HCT116 (cell line): ENCODE measurements at regions not wholly inside any gene's neighbourhood (a gene's known extent, or its start where the extent isn't known, plus 50 kb on each side); places are given as distances from the start of the nearest gene placed in this dataset.

Source experiments
- ATAC-seq: fragments of 200-7000 bp; cut with Tn5 transposase; 2 replicates; pipeline ENCODE4 v1.9.1; 2020; ENCODE audit warnings: mild to moderate bottlenecking, moderate library complexity
- BruUV-seq: library from RNA; stranded (reverse); fragments of 400-500 nt; replicated peaks from 2 replicates; lab custom pipeline; 2021; lab: Mats Ljungman, UMichigan
- CTCF ChIA-PET: fragments of 300-600 bp; sonication (Branson Sonifier 250); formaldehyde crosslinking; loops from one replicate; lab custom pipeline; 2021; ENCODE audit warnings: antibody characterized with exemption; lab: Charles Lee
- POLR2A ChIA-PET: fragments of 300-600, 350-600 bp; sonication (Branson Sonifier 250); formaldehyde crosslinking; loops from one replicate; lab custom pipeline; 2021; ENCODE audit warnings: antibody characterized with exemption; lab: Charles Lee
- RAD21 ChIA-PET, 2 experiments: fragments of 300-600 bp; sonication (Branson Sonifier 250); formaldehyde crosslinking; loops; one replicate each; lab custom pipeline; 2023; ENCODE audit warnings: low total read pairs in 2 of 2; ENCODE audit not compliant: uncharacterized antibody in 2 of 2, unreplicated experiment in 2 of 2, low non-redundant PET in 1 of 2; lab: Charles Lee
- DNase-seq: peaks from one replicate; pipeline ENCODE4 v3.0.0-alpha.2; 2010; ENCODE audit warnings: low read depth, low spot score
- H2AFZ ChIP-seq: fragments of 200-600 bp; shearing (Covaris generic), sonication (generic); 2 replicates; pipeline ENCODE4 v1.6.1; 2017; ENCODE audit warnings: low read depth, mixed run types, mixed read lengths, antibody characterized with exemption, low read length; ENCODE audit not compliant: poor library complexity, severe bottlenecking
- H3K27ac ChIP-seq: 2 replicates; pipeline ENCODE4 v1.5.1; 2012; ENCODE audit warnings: low read depth, low read length
- H3K27me3 ChIP-seq: fragments of 200-600 bp; sonication (generic); 2 replicates; pipeline ENCODE4 v1.6.1; 2016; ENCODE audit warnings: mixed run types, low read length, mixed read lengths; ENCODE audit not compliant: insufficient read depth
- H3K36me3 ChIP-seq, 2 experiments: fragments of 200-500 bp in 1 of 2; fragments of 200-600 bp in 1 of 2; sonication (Bioruptor generic) in 1 of 2; sonication (generic) in 1 of 2; 2 replicates each; pipeline versions ENCODE4 v1.5.1 to v1.6.1; 2014 to 2016; ENCODE audit warnings: low read length in 2 of 2, inconsistent platforms in 1 of 2, mixed read lengths in 1 of 2, mixed run types in 1 of 2; ENCODE audit not compliant: insufficient read depth in 2 of 2, control insufficient read depth in 1 of 2
- H3K4me1 ChIP-seq, 2 experiments: fragments of 200-600 bp in 1 of 2; sonication (generic) in 1 of 2; 2 replicates each; pipeline versions ENCODE4 v1.5.1 to v1.6.1; 2012 to 2017; ENCODE audit warnings: low read length in 2 of 2, inconsistent platforms in 1 of 2, mild to moderate bottlenecking in 1 of 2, mixed read lengths in 1 of 2, mixed run types in 1 of 2, moderate library complexity in 1 of 2; ENCODE audit not compliant: insufficient read depth in 2 of 2, control insufficient read depth in 1 of 2
- H3K4me2 ChIP-seq: fragments of 200-600 bp; sonication (generic); 2 replicates; pipeline ENCODE4 v1.6.1; 2017; ENCODE audit warnings: mixed run types, low read length, mixed read lengths
- H3K4me3 ChIP-seq, 2 experiments: fragments of 200-600 bp in 1 of 2; sonication (generic) in 1 of 2; replicated peaks in 1 of 2; 2 replicates each; pipeline ENCODE4 v1.5.1; 2011 to 2016; ENCODE audit warnings: low read length in 2 of 2, control low read depth in 1 of 2, low read depth in 1 of 2, mild to moderate bottlenecking in 1 of 2, mixed read lengths in 1 of 2, mixed run types in 1 of 2
- H3K79me2 ChIP-seq: fragments of 200-600 bp; sonication (generic); 2 replicates; pipeline ENCODE4 v1.6.1; 2017; ENCODE audit warnings: mild to moderate bottlenecking, mixed run types, low read length, moderate library complexity, mixed read lengths; ENCODE audit not compliant: insufficient read depth
- H3K9ac ChIP-seq: fragments of 200-600 bp; sonication (generic); 2 replicates; pipeline ENCODE4 v1.6.1; 2016; ENCODE audit warnings: low read length, mixed read lengths
- H3K9me2 ChIP-seq: fragments of 200-600 bp; sonication (generic), shearing (Covaris generic); 2 replicates; pipeline ENCODE4 v1.6.1; 2017; ENCODE audit warnings: mixed run types, mild to moderate bottlenecking, moderate library complexity; ENCODE audit not compliant: insufficient read depth
- H3K9me3 ChIP-seq, 2 experiments: fragments of 200-500 bp in 1 of 2; fragments of 200-600 bp in 1 of 2; sonication (Bioruptor generic) in 1 of 2; sonication (generic) in 1 of 2; 2 replicates each; pipeline ENCODE4 v1.6.1; 2014 to 2017; ENCODE audit warnings: low read length in 2 of 2, mixed read lengths in 2 of 2, inconsistent platforms in 1 of 2, low read depth in 1 of 2, mild to moderate bottlenecking in 1 of 2, mixed run types in 1 of 2, moderate library complexity in 1 of 2; ENCODE audit not compliant: control insufficient read depth in 1 of 2, insufficient read depth in 1 of 2
- H4K20me1 ChIP-seq: fragments of 200-600 bp; sonication (generic), shearing (Covaris generic); 2 replicates; pipeline ENCODE4 v1.6.1; 2017; ENCODE audit warnings: mixed run types, mild to moderate bottlenecking, moderate library complexity; ENCODE audit not compliant: insufficient read depth
- ATF3 ChIP-seq: IDR thresholded peaks from 2 replicates; pipeline ENCODE4 v1.6.1; 2012
- CEBPB ChIP-seq: IDR thresholded peaks from 2 replicates; pipeline ENCODE4 v1.6.1; 2012; ENCODE audit warnings: low read depth
- EGR1 ChIP-seq: IDR thresholded peaks from 2 replicates; pipeline ENCODE4 v1.6.1; 2012; ENCODE audit warnings: low read depth
- ELF1 ChIP-seq: IDR thresholded peaks from 2 replicates; pipeline ENCODE4 v1.6.1; 2012; ENCODE audit warnings: low read depth, borderline replicate concordance
- EZH2 ChIP-seq: fragments of 200-600 bp; sonication (generic); IDR thresholded peaks from 2 replicates; pipeline ENCODE4 v1.6.1; 2017; ENCODE audit warnings: antibody characterized with exemption, mixed run types
- EZH2phosphoT487 ChIP-seq: fragments of 200-600 bp; IDR thresholded peaks from 2 replicates; pipeline ENCODE4 v1.6.1; 2018; ENCODE audit warnings: antibody characterized with exemption, borderline replicate concordance
- POLR2A ChIP-seq: IDR thresholded peaks from 2 replicates; pipeline ENCODE4 v1.7.0; 2011; ENCODE audit warnings: borderline replicate concordance; ENCODE audit not compliant: insufficient read depth, insufficient read length; ENCODE audit errors: extremely low read depth
- POLR2AphosphoS5 ChIP-seq: IDR thresholded peaks from 2 replicates; pipeline ENCODE4 v1.6.1; 2011; ENCODE audit warnings: mild to moderate bottlenecking, low read depth, low read length, moderate library complexity
- SP1 ChIP-seq: IDR thresholded peaks from 2 replicates; pipeline ENCODE4 v1.6.1; 2012; ENCODE audit warnings: low read depth
- SRF ChIP-seq: IDR thresholded peaks from 2 replicates; pipeline ENCODE4 v1.6.1; 2012; ENCODE audit warnings: low read depth
- TCF7L2 ChIP-seq: IDR thresholded peaks from 2 replicates; pipeline ENCODE4 v1.7.0; 2011; ENCODE audit warnings: borderline replicate concordance, inconsistent platforms; ENCODE audit not compliant: insufficient read depth, insufficient read length; ENCODE audit errors: extremely low read depth
- YY1 ChIP-seq: IDR thresholded peaks from 2 replicates; pipeline ENCODE4 v1.6.1; 2011; ENCODE audit warnings: low read length, low read depth, moderate library complexity, mild to moderate bottlenecking; ENCODE audit not compliant: insufficient replicate concordance; ENCODE audit errors: extremely low read depth
- ZFX ChIP-seq: fragments of 450-650 bp; IDR thresholded peaks from 2 replicates; pipeline ENCODE4 v1.6.1; 2017
- intact Hi-C: fragments of 100-400 bp; cut with micrococcal nuclease; formaldehyde crosslinking; loops from 2 replicates; pipeline ENCODE4 v1.10.0; 2022
- TF ChIP-seq, protein P1 (sequence below): IDR thresholded peaks from 2 replicates; pipeline ENCODE4 v1.6.1; 2012

- H3K27ac ChIP-seq: no peak overlapping the region
Observed at GRCh38 chr4:45897946-45898585, 225.8 kb downstream of the GABRG1 start.

GRCh38 chr4:45883421-45883820 lies 240.4 kb downstream of the GABRG1 start:
- no peaks in the 10 kb centered on the region for H3K79me2 ChIP-seq
- ChIA-PET RAD21 (no interaction called here), POLR2A (no interaction called here), CTCF (no interaction called here)
- no peaks in the 10 kb centered on the region for H3K36me3 ChIP-seq
- no peaks in the 10 kb centered on the region for H3K4me1 ChIP-seq
- no peak overlapping the region for H3K27ac ChIP-seq
- no peak overlapping the region for H3K4me3 ChIP-seq
- H4K20me1 ChIP-seq: no peaks in the 10 kb centered on the region; the same call in 1 of the 2 replicates
- no peak overlapping the region for H2AFZ ChIP-seq
- DNase-seq (no peak), ATAC-seq (no peak)
- H3K9me3 ChIP-seq: peaks cover 6 to 15% of the 10 kb centered on the region in 2 experiments; a peak in 2 of 4 replicates
- no peaks in the 10 kb centered on the region for H3K27me3 ChIP-seq
- BruUV-seq: no TSS peak
- no peak overlapping the region for H3K4me2 ChIP-seq
- TF ChIP-seq YY1 (no peak), ELF1 (no peak), CEBPB (no peak), SRF (no peak), POLR2AphosphoS5 (no peak), ZFX (no peak), EZH2phosphoT487 (no peak), EZH2 (no peak), SP1 (no peak), POLR2A (no peak), TCF7L2 (no peak), EGR1 (no peak), ATF3 (no peak)
- TF ChIP-seq, protein P1, sequence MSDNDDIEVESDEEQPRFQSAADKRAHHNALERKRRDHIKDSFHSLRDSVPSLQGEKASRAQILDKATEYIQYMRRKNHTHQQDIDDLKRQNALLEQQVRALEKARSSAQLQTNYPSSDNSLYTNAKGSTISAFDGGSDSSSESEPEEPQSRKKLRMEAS: no peak
- intact Hi-C loops: no loop called here
- H3K9me2 ChIP-seq: no peaks in the 10 kb centered on the region
- H3K9ac ChIP-seq: no peak overlapping the region

More at GRCh38 chr4:45897946-45898585, 225.8 kb downstream of the GABRG1 start:
- Histone ChIP-seq H3K79me2 (no peaks in the 10 kb centered on the region), H3K27me3 (no peaks in the 10 kb centered on the region), H3K4me2 (no peak overlapping the region), H3K9me3 (peaks cover 14 to 42% of the 10 kb centered on the region in 2 experiments; a peak in 2 of 4 replicates), H3K4me3 (no peak overlapping the region), H4K20me1 (no peaks in the 10 kb centered on the region), H3K9me2 (no peaks in the 10 kb centered on the region), H3K36me3 (no peaks in the 10 kb centered on the region), H3K4me1 (no peaks in the 10 kb centered on the region), H3K9ac (no peak overlapping the region), H2AFZ (no peak overlapping the region)
- intact Hi-C loops: no loop called here
- ChIA-PET RAD21 (no interaction called here), POLR2A (no interaction called here), CTCF (no interaction called here)
- DNase-seq: no peak
- no TSS peak for BruUV-seq
- no peak for ATAC-seq
- no peak for TF ChIP-seq POLR2A
